Liver (tissue), 7 donors: ENCODE measurements at regions not wholly inside any gene's neighbourhood (a gene's known extent, or its start where the extent isn't known, plus 50 kb on each side); places are given as distances from the start of the nearest gene placed in this dataset.

ENCODE experiments used
- DNase-seq: peaks from one replicate; pipeline ENCODE4 v3.0.0-alpha.2; 2017; ENCODE audit warnings: low spot score
- H3K27ac ChIP-seq, 2 donors: one replicate each; pipeline ENCODE4 v1.7.0; 2013; ENCODE audit warnings: inconsistent platforms in 2 of 2, low read length in 2 of 2, control low read depth in 1 of 2, low read depth in 1 of 2, mild to moderate bottlenecking in 1 of 2
- H3K27me3 ChIP-seq, 4 donors: one replicate each; pipeline versions ENCODE4 v1.6.1 to v1.7.0; 2013; ENCODE audit warnings: low read length in 3 of 4, inconsistent platforms in 1 of 4, mild to moderate bottlenecking in 1 of 4, moderate library complexity in 1 of 4; ENCODE audit not compliant: control insufficient read depth in 4 of 4, insufficient read depth in 4 of 4
- H3K36me3 ChIP-seq, 4 donors: one replicate each; pipeline versions ENCODE4 v1.6.1 to v1.7.0; 2013; ENCODE audit warnings: low read length in 3 of 4, mild to moderate bottlenecking in 3 of 4, low read depth in 1 of 4, moderate library complexity in 1 of 4; ENCODE audit not compliant: control insufficient read depth in 4 of 4, insufficient read depth in 3 of 4
- H3K4me1 ChIP-seq, 4 donors: one replicate each; pipeline versions ENCODE4 v1.6.1 to v1.7.0; 2013; ENCODE audit warnings: low read length in 3 of 4, mild to moderate bottlenecking in 3 of 4, moderate library complexity in 1 of 4; ENCODE audit not compliant: control insufficient read depth in 4 of 4, insufficient read depth in 4 of 4
- H3K4me3 ChIP-seq, 3 donors: one replicate each; pipeline versions ENCODE4 v1.6.1 to v1.7.0; 2013; ENCODE audit warnings: low read length in 3 of 3, control low read depth in 1 of 3, low read depth in 1 of 3, mild to moderate bottlenecking in 1 of 3
- H3K9ac ChIP-seq, 2 donors: one replicate each; pipeline ENCODE4 v1.7.0; 2013; ENCODE audit warnings: low read length in 2 of 2, mild to moderate bottlenecking in 2 of 2, moderate library complexity in 2 of 2, control low read depth in 1 of 2, low read depth in 1 of 2
- H3K9me3 ChIP-seq, 4 donors: one replicate each; pipeline versions ENCODE4 v1.6.1 to v1.7.0; 2013; ENCODE audit warnings: low read length in 3 of 4; ENCODE audit not compliant: control insufficient read depth in 4 of 4
- EGR1 ChIP-seq, 2 donors: IDR thresholded peaks; 2 replicates each; pipeline ENCODE4 v1.6.1; 2016 to 2018; ENCODE audit warnings: antibody characterized with exemption in 2 of 2, low read depth in 2 of 2
- FOXA1 ChIP-seq: IDR thresholded peaks from 2 replicates; pipeline ENCODE4 v1.6.1; 2016; ENCODE audit warnings: antibody characterized with exemption
- FOXA2 ChIP-seq: IDR thresholded peaks from 2 replicates; pipeline ENCODE4 v1.6.1; 2016; ENCODE audit warnings: antibody characterized with exemption
- GABPA ChIP-seq, 2 donors: IDR thresholded peaks in 1 of 2; conservative IDR thresholded peaks in 1 of 2; 2 replicates each; pipeline ENCODE4 v1.6.1; 2016; ENCODE audit warnings: antibody characterized with exemption in 2 of 2, mild to moderate bottlenecking in 1 of 2, moderate library complexity in 1 of 2
- HNF4A ChIP-seq, 2 donors: conservative IDR thresholded peaks; 2 replicates each; pipeline ENCODE4 v1.6.1; 2016; ENCODE audit warnings: antibody characterized with exemption in 2 of 2, mild to moderate bottlenecking in 2 of 2
- HNF4G ChIP-seq: IDR thresholded peaks from 2 replicates; pipeline ENCODE4 v1.6.1; 2016; ENCODE audit warnings: antibody characterized with exemption
- JUND ChIP-seq, 2 donors: IDR thresholded peaks; 2 replicates each; pipeline ENCODE4 v1.6.1; 2016; ENCODE audit warnings: antibody characterized with exemption in 2 of 2
- NR2F2 ChIP-seq: IDR thresholded peaks from 2 replicates; pipeline ENCODE4 v1.6.1; 2016; ENCODE audit warnings: antibody characterized with exemption
- RXRA ChIP-seq, 2 donors: IDR thresholded peaks; 2 replicates each; pipeline ENCODE4 v1.6.1; 2017 to 2018; ENCODE audit warnings: antibody characterized with exemption in 2 of 2, mild to moderate bottlenecking in 1 of 2
- SP1 ChIP-seq: IDR thresholded peaks from 2 replicates; pipeline ENCODE4 v1.6.1; 2018; ENCODE audit warnings: antibody characterized with exemption, mild to moderate bottlenecking
- TAF1 ChIP-seq: conservative IDR thresholded peaks from 2 replicates; pipeline ENCODE4 v1.6.1; 2016; ENCODE audit warnings: antibody characterized with exemption, mild to moderate bottlenecking
- YY1 ChIP-seq: IDR thresholded peaks from 2 replicates; pipeline ENCODE4 v1.6.1; 2016; ENCODE audit warnings: antibody characterized with exemption, mild to moderate bottlenecking
- WGBS: extraction: QIAGEN DNeasy Blood & Tissue Kit; methylation state at CpG from one replicate; pipeline ENCODE4 v1.1.7; 2013; 5-methylcytosine and 5-hydroxymethylcytosine counted together
- TF ChIP-seq, protein P1 (sequence below): IDR thresholded peaks from 2 replicates; pipeline ENCODE4 v1.6.1; 2016; ENCODE audit warnings: antibody characterized with exemption
- TF ChIP-seq, protein P2 (sequence below): IDR thresholded peaks from 2 replicates; pipeline ENCODE4 v1.6.1; 2016; ENCODE audit warnings: antibody characterized with exemption
- TF ChIP-seq, protein P3 (sequence below): IDR thresholded peaks from 2 replicates; pipeline ENCODE4 v1.6.1; 2016; ENCODE audit warnings: antibody characterized with exemption, mild to moderate bottlenecking
- donor health status: healthy.
- donor health status: healthy.
- donor health status: healthy.
- donor health status: healthy.

DNA sequence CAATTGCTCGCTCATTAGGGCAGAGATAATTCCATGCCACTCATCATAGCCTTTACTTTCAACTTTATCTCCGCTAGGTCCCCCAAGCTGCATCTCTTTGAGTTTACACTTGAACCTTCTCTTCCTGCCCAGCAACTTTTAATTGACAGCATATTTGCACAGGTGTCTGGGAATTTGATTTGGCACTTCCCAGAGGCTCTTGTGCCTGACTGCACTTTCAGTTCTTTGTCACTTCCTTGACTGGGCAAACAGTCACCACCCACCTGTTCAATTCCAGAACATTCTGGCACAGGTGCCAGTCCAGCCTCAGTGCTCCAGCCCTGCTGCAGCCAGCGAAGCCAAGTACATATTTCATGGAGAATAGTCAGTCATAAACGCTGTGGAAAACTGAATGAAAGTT lies 110.1 kb upstream of the LRIG3 start:
- Histone ChIP-seq H3K9me3 (no peaks in the 10 kb centered on the region), H3K4me3 (no peak overlapping the region), H3K9ac (no peak overlapping the region), H3K27me3 (no peaks in the 10 kb centered on the region), H3K4me1 (no peaks in the 10 kb centered on the region), H3K36me3 (no peaks in the 10 kb centered on the region), H3K27ac (no peak overlapping the region)
- WGBS = 82% methylated on average over 4 of the region's 4 CpGs
- no peak for DNase-seq
- TF ChIP-seq YY1 = no peak

DNA sequence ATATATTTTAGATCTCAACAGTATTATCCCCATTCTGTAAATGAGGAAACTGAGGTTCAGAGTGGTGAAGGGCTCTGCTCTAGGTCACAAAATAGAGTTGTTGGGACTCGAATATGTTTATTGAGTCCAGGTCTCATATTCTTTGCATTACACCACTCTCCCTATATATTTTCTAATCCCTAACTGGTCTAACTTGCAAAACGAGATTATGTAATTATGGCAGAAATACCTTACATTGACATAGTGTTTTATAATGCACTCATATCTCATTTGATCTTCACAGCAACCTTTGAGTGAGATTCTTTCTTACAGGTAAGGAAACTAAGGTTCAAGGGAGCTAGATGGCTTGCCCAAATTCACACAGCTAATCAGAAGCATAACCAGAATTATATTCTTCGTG lies 106.9 kb upstream of the LRIG3 start:
- no peak overlapping the region for H3K27ac ChIP-seq
- H3K4me1 ChIP-seq = no peaks in the 10 kb centered on the region
- H3K4me3 ChIP-seq = no peak overlapping the region
- no peak overlapping the region for H3K9ac ChIP-seq
- WGBS = 63% methylated on average over 3 of the region's 3 CpGs
- no peak for DNase-seq
- H3K9me3 ChIP-seq = no peaks in the 10 kb centered on the region
- H3K27me3 ChIP-seq = no peaks in the 10 kb centered on the region
- no peaks in the 10 kb centered on the region for H3K36me3 ChIP-seq
- TF ChIP-seq SP1 (no peak), HNF4G (no peak), JUND (IDR thresholded peaks at IDR 0.05) (no peak), NR2F2 (no peak), TAF1 (no peak), EGR1 (IDR thresholded peaks at IDR 0.05; ENCODE audit: low read depth in 2 of 2) (no peak), RXRA (IDR thresholded peaks at IDR 0.05) (no peak), YY1 (no peak), HNF4A (conservative IDR thresholded peaks at IDR 0.05) (no peak), FOXA2 (no peak), FOXA1 (no peak)
- TF ChIP-seq, protein P1, sequence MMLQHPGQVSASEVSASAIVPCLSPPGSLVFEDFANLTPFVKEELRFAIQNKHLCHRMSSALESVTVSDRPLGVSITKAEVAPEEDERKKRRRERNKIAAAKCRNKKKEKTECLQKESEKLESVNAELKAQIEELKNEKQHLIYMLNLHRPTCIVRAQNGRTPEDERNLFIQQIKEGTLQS = no peak
- TF ChIP-seq, protein P2, sequence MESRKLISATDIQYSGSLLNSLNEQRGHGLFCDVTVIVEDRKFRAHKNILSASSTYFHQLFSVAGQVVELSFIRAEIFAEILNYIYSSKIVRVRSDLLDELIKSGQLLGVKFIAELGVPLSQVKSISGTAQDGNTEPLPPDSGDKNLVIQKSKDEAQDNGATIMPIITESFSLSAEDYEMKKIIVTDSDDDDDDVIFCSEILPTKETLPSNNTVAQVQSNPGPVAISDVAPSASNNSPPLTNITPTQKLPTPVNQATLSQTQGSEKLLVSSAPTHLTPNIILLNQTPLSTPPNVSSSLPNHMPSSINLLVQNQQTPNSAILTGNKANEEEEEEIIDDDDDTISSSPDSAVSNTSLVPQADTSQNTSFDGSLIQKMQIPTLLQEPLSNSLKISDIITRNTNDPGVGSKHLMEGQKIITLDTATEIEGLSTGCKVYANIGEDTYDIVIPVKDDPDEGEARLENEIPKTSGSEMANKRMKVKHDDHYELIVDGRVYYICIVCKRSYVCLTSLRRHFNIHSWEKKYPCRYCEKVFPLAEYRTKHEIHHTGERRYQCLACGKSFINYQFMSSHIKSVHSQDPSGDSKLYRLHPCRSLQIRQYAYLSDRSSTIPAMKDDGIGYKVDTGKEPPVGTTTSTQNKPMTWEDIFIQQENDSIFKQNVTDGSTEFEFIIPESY = no peak
- TF ChIP-seq, protein P3, sequence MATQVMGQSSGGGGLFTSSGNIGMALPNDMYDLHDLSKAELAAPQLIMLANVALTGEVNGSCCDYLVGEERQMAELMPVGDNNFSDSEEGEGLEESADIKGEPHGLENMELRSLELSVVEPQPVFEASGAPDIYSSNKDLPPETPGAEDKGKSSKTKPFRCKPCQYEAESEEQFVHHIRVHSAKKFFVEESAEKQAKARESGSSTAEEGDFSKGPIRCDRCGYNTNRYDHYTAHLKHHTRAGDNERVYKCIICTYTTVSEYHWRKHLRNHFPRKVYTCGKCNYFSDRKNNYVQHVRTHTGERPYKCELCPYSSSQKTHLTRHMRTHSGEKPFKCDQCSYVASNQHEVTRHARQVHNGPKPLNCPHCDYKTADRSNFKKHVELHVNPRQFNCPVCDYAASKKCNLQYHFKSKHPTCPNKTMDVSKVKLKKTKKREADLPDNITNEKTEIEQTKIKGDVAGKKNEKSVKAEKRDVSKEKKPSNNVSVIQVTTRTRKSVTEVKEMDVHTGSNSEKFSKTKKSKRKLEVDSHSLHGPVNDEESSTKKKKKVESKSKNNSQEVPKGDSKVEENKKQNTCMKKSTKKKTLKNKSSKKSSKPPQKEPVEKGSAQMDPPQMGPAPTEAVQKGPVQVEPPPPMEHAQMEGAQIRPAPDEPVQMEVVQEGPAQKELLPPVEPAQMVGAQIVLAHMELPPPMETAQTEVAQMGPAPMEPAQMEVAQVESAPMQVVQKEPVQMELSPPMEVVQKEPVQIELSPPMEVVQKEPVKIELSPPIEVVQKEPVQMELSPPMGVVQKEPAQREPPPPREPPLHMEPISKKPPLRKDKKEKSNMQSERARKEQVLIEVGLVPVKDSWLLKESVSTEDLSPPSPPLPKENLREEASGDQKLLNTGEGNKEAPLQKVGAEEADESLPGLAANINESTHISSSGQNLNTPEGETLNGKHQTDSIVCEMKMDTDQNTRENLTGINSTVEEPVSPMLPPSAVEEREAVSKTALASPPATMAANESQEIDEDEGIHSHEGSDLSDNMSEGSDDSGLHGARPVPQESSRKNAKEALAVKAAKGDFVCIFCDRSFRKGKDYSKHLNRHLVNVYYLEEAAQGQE = no peak

DNA sequence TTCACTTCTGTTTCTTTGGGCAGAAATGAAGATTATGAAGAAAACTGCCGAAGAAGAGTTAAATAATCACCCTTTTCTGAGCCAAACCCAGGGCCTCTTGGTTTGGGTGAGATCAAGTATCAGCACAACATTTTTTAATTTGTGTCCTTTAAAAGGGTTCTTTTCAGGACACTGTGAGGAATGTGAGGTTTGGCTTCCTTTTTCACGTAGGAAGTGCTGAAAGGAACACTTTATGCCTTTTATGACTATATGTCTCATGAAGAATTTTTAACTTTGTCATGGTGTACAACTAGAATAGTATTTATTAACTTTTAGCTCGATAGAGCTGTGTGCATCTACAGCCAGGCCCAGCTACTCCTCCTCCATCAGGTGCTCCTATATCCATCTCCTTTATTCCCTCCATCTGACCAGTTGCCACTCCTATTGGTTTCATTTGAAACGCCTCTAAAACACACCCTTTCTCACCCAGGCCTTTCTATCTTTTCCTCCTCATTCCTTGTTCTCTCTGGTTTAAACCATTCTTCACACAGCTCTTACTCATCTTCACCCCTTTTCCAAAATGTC lies 103.6 kb upstream of the LRIG3 start:
- WGBS = 83% methylated on average over 4 of the region's 4 CpGs
- TF ChIP-seq TAF1 (no peak), HNF4G (no peak), FOXA2 (no peak), EGR1 (IDR thresholded peaks at IDR 0.05; ENCODE audit: low read depth in 2 of 2) (no peak), SP1 (no peak), FOXA1 (no peak), JUND (IDR thresholded peaks at IDR 0.05) (no peak), GABPA (IDR thresholded peaks at IDR 0.05 in 1 of 2, conservative IDR thresholded peaks at IDR 0.05 in 1 of 2) (no peak), RXRA (IDR thresholded peaks at IDR 0.05) (no peak)
- TF ChIP-seq, protein P2 = no peak
- TF ChIP-seq, protein P3 = no peak
- TF ChIP-seq, protein P1 = no peak
- DNase-seq = no peak

More for the DNA sequence above, 103.6 kb upstream of the LRIG3 start:
- Histone ChIP-seq H3K4me3 (no peak overlapping the region), H3K4me1 (no peaks in the 10 kb centered on the region), H3K27ac (no peak overlapping the region), H3K27me3 (no peaks in the 10 kb centered on the region), H3K36me3 (no peaks in the 10 kb centered on the region), H3K9ac (no peak overlapping the region), H3K9me3 (no peaks in the 10 kb centered on the region)
